NCI-H1105 treated with DMSO at 0.1 percent for 48 hours (cell line): ENCODE measurements at regions not wholly inside any gene's neighbourhood (a gene's known extent, or its start where the extent isn't known, plus 50 kb on each side); places are given as distances from the start of the nearest gene placed in this dataset.
"Not testable (repeated sequence)": the region's sequence is repeated elsewhere in the genome, so short reads cannot be mapped to it uniquely, and the experiment has no call there.

Experiments
- DNase-seq: peaks from one replicate; lab custom pipeline; 2025; lab: John Stamatoyannopoulos, UW

- DNase-seq, result not testable (repeated sequence)
Observed at GRCh38 chr4:117927823-117928222, 106.5 kb upstream of the NDST3 start.

GRCh38 chr4:117941611-117942010, 92.7 kb upstream of the NDST3 start:
- DNase-seq, result no peak

- no peak for DNase-seq
Observed at GRCh38 chr4:117949621-117950020, 84.7 kb upstream of the NDST3 start.

- DNase-seq, result peak; percentile 8
Observed at GRCh38 chr4:117957571-117957970, 76.7 kb upstream of the NDST3 start.

- no peak for DNase-seq
Observed at GRCh38 chr4:117965622-117966021, 68.7 kb upstream of the NDST3 start.

- DNase-seq, result no peak
Observed at GRCh38 chr4:117968606-117969005, 65.7 kb upstream of the NDST3 start.

- no peak for DNase-seq
Observed at GRCh38 chr4:117971403-117971802, 62.9 kb upstream of the NDST3 start.

- DNase-seq, result no peak
Observed at GRCh38 chr4:117983541-117984365, 50.5 kb upstream of the NDST3 start.

GRCh38 chr4:117984366-117984680, 50.0 kb upstream of the NDST3 start:
- DNase-seq, result no peak
